Keratinocyte (primary cell): ENCODE measurements at regions not wholly inside any gene's neighbourhood (a gene's known extent, or its start where the extent isn't known, plus 50 kb on each side); places are given as distances from the start of the nearest gene placed in this dataset.

ENCODE experiments used
- DNase-seq: peaks from one replicate; pipeline ENCODE4 v3.0.0-alpha.2; 2011; ENCODE audit warnings: low read depth, missing footprints, low spot score
- FAIRE-seq: peaks from 2 replicates; lab custom pipeline; 2011; peaks lifted over from hg19 to GRCh38; lab: Jason Lieb, UNC
- H2AFZ ChIP-seq: 2 replicates; pipeline ENCODE4 v1.6.0; 2012; ENCODE audit warnings: low read length, control low read depth, inconsistent platforms; ENCODE audit not compliant: control insufficient read depth
- H3K27ac ChIP-seq: 2 replicates; pipeline ENCODE4 v1.5.1; 2011; ENCODE audit warnings: low read length; ENCODE audit not compliant: control insufficient read depth, insufficient read depth
- H3K27me3 ChIP-seq: 3 replicates; pipeline ENCODE4 v1.6.0; 2011; ENCODE audit warnings: low read length; ENCODE audit not compliant: control insufficient read depth, insufficient read depth; ENCODE audit errors: extremely low read depth
- H3K36me3 ChIP-seq, 2 experiments: 2 replicates in 1 of 2; 3 replicates in 1 of 2; pipeline ENCODE4 v1.5.1; 2011; ENCODE audit warnings: low read length in 2 of 2, mild to moderate bottlenecking in 1 of 2; ENCODE audit not compliant: control insufficient read depth in 2 of 2, insufficient read depth in 2 of 2; ENCODE audit errors: extremely low read depth in 1 of 2
- H3K4me1 ChIP-seq: 3 replicates; pipeline ENCODE4 v1.5.1; 2011; ENCODE audit warnings: low read length; ENCODE audit not compliant: control insufficient read depth, insufficient read depth; ENCODE audit errors: extremely low read depth
- H3K4me2 ChIP-seq: 3 replicates; pipeline ENCODE4 v1.6.0; 2011; ENCODE audit warnings: low read depth, low read length; ENCODE audit not compliant: control insufficient read depth, insufficient read depth; ENCODE audit errors: extremely low read depth
- H3K4me3 ChIP-seq, 3 experiments: fragments of 200-600 bp in 1 of 3; sonication (generic) in 1 of 3; 2 replicates in 2 of 3; 3 replicates in 1 of 3; pipeline ENCODE4 v1.5.1; 2011 to 2016; ENCODE audit warnings: low read length in 3 of 3, mild to moderate bottlenecking in 3 of 3, control low read depth in 2 of 3, inconsistent platforms in 1 of 3, low read depth in 1 of 3, mixed read lengths in 1 of 3, mixed run types in 1 of 3, moderate library complexity in 1 of 3; ENCODE audit not compliant: control insufficient read depth in 2 of 3, insufficient read depth in 2 of 3; ENCODE audit errors: extremely low read depth in 1 of 3
- H3K79me2 ChIP-seq: 2 replicates; pipeline ENCODE4 v1.6.0; 2012; ENCODE audit warnings: low read length; ENCODE audit not compliant: control insufficient read depth, insufficient read depth
- H3K9ac ChIP-seq: 3 replicates; pipeline ENCODE4 v1.6.0; 2011; ENCODE audit warnings: low read length; ENCODE audit not compliant: control insufficient read depth, insufficient read depth; ENCODE audit errors: extremely low read depth
- H3K9me1 ChIP-seq: 3 replicates; pipeline ENCODE4 v1.6.0; 2011; ENCODE audit warnings: low read length; ENCODE audit not compliant: control insufficient read depth, insufficient read depth; ENCODE audit errors: extremely low read depth
- H3K9me3 ChIP-seq: 2 replicates; pipeline ENCODE4 v1.5.1; 2012; ENCODE audit warnings: low read depth, low read length; ENCODE audit not compliant: control insufficient read depth
- H4K20me1 ChIP-seq: 3 replicates; pipeline ENCODE4 v1.6.0; 2011; ENCODE audit warnings: low read length; ENCODE audit not compliant: control insufficient read depth, insufficient read depth; ENCODE audit errors: extremely low read depth
- EZH2 ChIP-seq: IDR thresholded peaks from one replicate; pipeline ENCODE4 v1.6.1; 2012; ENCODE audit warnings: inconsistent platforms, mild to moderate bottlenecking, low read length, moderate library complexity
- dilution Hi-C: fragments of 300-500 bp; cut with MboI; formaldehyde crosslinking; loops from one replicate; pipeline ENCODE4 v1.7.0; 2020; ENCODE audit warnings: low sequenced_read_pairs; ENCODE audit not compliant: extremely low pct_ligation_motif_present
- TF ChIP-seq, protein P1 (sequence below), 3 experiments: IDR thresholded peaks in 1 of 3; conservative IDR thresholded peaks in 1 of 3; optimal IDR thresholded peaks in 1 of 3; 2 replicates in 2 of 3; 3 replicates in 1 of 3; pipeline versions ENCODE3 to v1.5.1; 2011; ENCODE audit warnings: low read length in 3 of 3, mild to moderate bottlenecking in 3 of 3, moderate library complexity in 2 of 3, control low read depth in 1 of 3, inconsistent platforms in 1 of 3; ENCODE audit not compliant: insufficient read depth in 2 of 3; ENCODE audit errors: extremely low read depth in 1 of 3

DNA sequence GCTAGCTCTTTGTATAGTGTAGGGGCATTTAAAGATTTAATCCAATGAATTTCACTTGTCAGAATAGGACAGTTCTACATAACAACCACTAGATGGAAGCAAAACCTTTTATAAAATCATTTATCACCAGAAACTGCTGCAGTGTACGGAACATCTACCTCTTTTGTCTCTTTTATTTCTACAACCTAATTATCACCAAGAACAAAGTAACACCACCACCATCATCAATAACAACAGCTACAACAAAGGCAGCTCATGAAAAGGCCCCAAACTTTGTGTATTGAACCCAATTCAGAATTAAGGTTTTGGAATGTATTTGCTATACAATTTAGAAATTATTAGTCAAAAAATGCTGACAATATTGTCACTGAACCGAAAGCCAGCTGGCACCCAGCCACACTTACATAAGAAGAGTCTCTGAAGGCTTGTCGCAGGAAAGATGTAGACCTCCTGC is 260.9 kb upstream of the RPS6KA3 start:
- Histone ChIP-seq H3K9ac (no peak overlapping the region), H3K9me3 (no peaks in the 10 kb centered on the region), H3K27ac (no peak overlapping the region), H3K4me2 (no peak overlapping the region), H3K79me2 (no peaks in the 10 kb centered on the region), H3K27me3 (no peaks in the 10 kb centered on the region), H3K36me3 (no peaks in the 10 kb centered on the region), H3K9me1 (no peaks in the 10 kb centered on the region), H4K20me1 (no peaks in the 10 kb centered on the region), H2AFZ (no peak overlapping the region), H3K4me3 (no peak overlapping the region), H3K4me1 (no peaks in the 10 kb centered on the region)
- TF ChIP-seq, protein P1, sequence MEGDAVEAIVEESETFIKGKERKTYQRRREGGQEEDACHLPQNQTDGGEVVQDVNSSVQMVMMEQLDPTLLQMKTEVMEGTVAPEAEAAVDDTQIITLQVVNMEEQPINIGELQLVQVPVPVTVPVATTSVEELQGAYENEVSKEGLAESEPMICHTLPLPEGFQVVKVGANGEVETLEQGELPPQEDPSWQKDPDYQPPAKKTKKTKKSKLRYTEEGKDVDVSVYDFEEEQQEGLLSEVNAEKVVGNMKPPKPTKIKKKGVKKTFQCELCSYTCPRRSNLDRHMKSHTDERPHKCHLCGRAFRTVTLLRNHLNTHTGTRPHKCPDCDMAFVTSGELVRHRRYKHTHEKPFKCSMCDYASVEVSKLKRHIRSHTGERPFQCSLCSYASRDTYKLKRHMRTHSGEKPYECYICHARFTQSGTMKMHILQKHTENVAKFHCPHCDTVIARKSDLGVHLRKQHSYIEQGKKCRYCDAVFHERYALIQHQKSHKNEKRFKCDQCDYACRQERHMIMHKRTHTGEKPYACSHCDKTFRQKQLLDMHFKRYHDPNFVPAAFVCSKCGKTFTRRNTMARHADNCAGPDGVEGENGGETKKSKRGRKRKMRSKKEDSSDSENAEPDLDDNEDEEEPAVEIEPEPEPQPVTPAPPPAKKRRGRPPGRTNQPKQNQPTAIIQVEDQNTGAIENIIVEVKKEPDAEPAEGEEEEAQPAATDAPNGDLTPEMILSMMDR (optimal IDR thresholded peaks at IDR 0.05 in 1 of 3, IDR thresholded peaks at IDR 0.05 in 1 of 3, conservative IDR thresholded peaks at IDR 0.05 in 1 of 3; ENCODE audit: extremely low read depth in 1 of 3, insufficient read depth in 2 of 3, low read length in 3 of 3) = peak in 2 of 3 experiments; percentile 35 to 37
- no peak for TF ChIP-seq EZH2
- dilution Hi-C loops = no loop called here
- no peak for FAIRE-seq
- DNase-seq = no peak

- DNase-seq = no peak
- FAIRE-seq = no peak
- H3K27me3 ChIP-seq = no peaks in the 10 kb centered on the region
- H3K4me3 ChIP-seq = no peak overlapping the region
- H3K4me2 ChIP-seq = no peak overlapping the region
- no peak for TF ChIP-seq EZH2
- TF ChIP-seq, protein P1 (optimal IDR thresholded peaks at IDR 0.05 in 1 of 3, IDR thresholded peaks at IDR 0.05 in 1 of 3, conservative IDR thresholded peaks at IDR 0.05 in 1 of 3; ENCODE audit: extremely low read depth in 1 of 3, insufficient read depth in 2 of 3, low read length in 3 of 3) = no peak
- H3K9me3 ChIP-seq = no peaks in the 10 kb centered on the region
- H4K20me1 ChIP-seq = no peaks in the 10 kb centered on the region
- no peak overlapping the region for H2AFZ ChIP-seq
- no peak overlapping the region for H3K27ac ChIP-seq
- dilution Hi-C loops = no loop called here
- H3K9ac ChIP-seq = no peak overlapping the region
- no peaks in the 10 kb centered on the region for H3K9me1 ChIP-seq
- no peaks in the 10 kb centered on the region for H3K79me2 ChIP-seq
- no peaks in the 10 kb centered on the region for H3K4me1 ChIP-seq
- H3K36me3 ChIP-seq = no peaks in the 10 kb centered on the region
These were observed 260.3 kb upstream of the RPS6KA3 start for GRCh38 chrX:20527041-20527440.
